PC-3 (cell line): ENCODE measurements at regions not wholly inside any gene's neighbourhood (a gene's known extent, or its start where the extent isn't known, plus 50 kb on each side); places are given as distances from the start of the nearest gene placed in this dataset.

Source experiments
- CTCF ChIP-seq: fragments of 300-600 bp; sonication (generic); conservative IDR thresholded peaks from 2 replicates; pipeline ENCODE4 v1.5.1; 2017; ENCODE audit warnings: antibody characterized with exemption, low read depth, mild to moderate bottlenecking, low read length
- EZH2 ChIP-seq: fragments of 300-600 bp; sonication (generic); IDR thresholded peaks from one replicate; pipeline ENCODE4 v1.6.1; 2017; ENCODE audit warnings: antibody characterized with exemption, mild to moderate bottlenecking, low read length; ENCODE audit not compliant: unreplicated experiment
- EZH2phosphoT487 ChIP-seq: fragments of 300-600 bp; sonication (generic); IDR thresholded peaks from 2 replicates; pipeline ENCODE4 v1.6.1; 2018; ENCODE audit warnings: mild to moderate bottlenecking, antibody characterized with exemption, low read length, borderline replicate concordance

GRCh38 chr3:56955492-56956111, 104.9 kb upstream of the SPATA12 start:
- no peak for TF ChIP-seq CTCF
- no peak for TF ChIP-seq EZH2phosphoT487
- TF ChIP-seq EZH2, result no peak
